NCI-H146 treated with DMSO at 0.1 percent for 48 hours (cell line): ENCODE measurements at regions not wholly inside any gene's neighbourhood (a gene's known extent, or its start where the extent isn't known, plus 50 kb on each side); places are given as distances from the start of the nearest gene placed in this dataset.

Experiments
- DNase-seq: peaks from one replicate; lab custom pipeline; 2025; ENCODE audit not compliant: unreplicated experiment; lab: John Stamatoyannopoulos, UW

GRCh38 chr18:2083691-2084090, 487.6 kb downstream of the METTL4 start:
- DNase-seq, result peak; percentile 36

GRCh38 chr18:2086439-2086838, 484.9 kb downstream of the METTL4 start:
- no peak for DNase-seq

GRCh38 chr18:2087877-2088673, 483.2 kb downstream of the METTL4 start:
- no peak for DNase-seq

GRCh38 chr18:2089396-2089795, 481.9 kb downstream of the METTL4 start:
- DNase-seq, result no peak

- DNase-seq, result no peak
Measured at GRCh38 chr18:2091937-2092336, 479.4 kb downstream of the METTL4 start.

- no peak for DNase-seq
Measured at GRCh38 chr18:2096551-2096950, 474.8 kb downstream of the METTL4 start.

GRCh38 chr18:2100694-2101213, 470.6 kb downstream of the METTL4 start:
- no peak for DNase-seq

GRCh38 chr18:2102022-2102421, 469.3 kb downstream of the METTL4 start:
- DNase-seq, result no peak

- no peak for DNase-seq
Measured at GRCh38 chr18:2103299-2103698, 468.0 kb downstream of the METTL4 start.

GRCh38 chr18:2104620-2105462, 466.5 kb downstream of the METTL4 start:
- peak; percentile 55 for DNase-seq

GRCh38 chr18:2108591-2108990, 462.7 kb downstream of the METTL4 start:
- no peak for DNase-seq

GRCh38 chr18:2111456-2111855, 459.8 kb downstream of the METTL4 start:
- no peak for DNase-seq

GRCh38 chr18:2112435-2113045, 458.8 kb downstream of the METTL4 start:
- no peak for DNase-seq

GRCh38 chr18:2114289-2114688, 457.0 kb downstream of the METTL4 start:
- no peak for DNase-seq

- no peak for DNase-seq
Measured at GRCh38 chr18:2114765-2115164, 456.5 kb downstream of the METTL4 start.

- no peak for DNase-seq
Measured at GRCh38 chr18:2121224-2121623, 450.1 kb downstream of the METTL4 start.

- DNase-seq, result no peak
Measured at GRCh38 chr18:2123077-2123476, 448.2 kb downstream of the METTL4 start.

GRCh38 chr18:2134364-2134763, 436.9 kb downstream of the METTL4 start:
- DNase-seq, result no peak

- DNase-seq, result no peak
Measured at GRCh38 chr18:2135309-2135708, 436.0 kb downstream of the METTL4 start.

GRCh38 chr18:2138552-2138951, 432.8 kb downstream of the METTL4 start:
- DNase-seq, result no peak

GRCh38 chr18:2139691-2140090, 431.6 kb downstream of the METTL4 start:
- DNase-seq, result no peak

GRCh38 chr18:2143636-2144035, 427.7 kb downstream of the METTL4 start:
- no peak for DNase-seq
